ENCODE measurements at regions not wholly inside any gene's neighbourhood (a gene's known extent, or its start where the extent isn't known, plus 50 kb on each side); places are given as distances from the start of the nearest gene placed in this dataset.

- no peak for TF ChIP-seq CTCF (IDR thresholded peaks at IDR 0.05)
- TF ChIP-seq POLR2A (IDR thresholded peaks at IDR 0.05; ENCODE audit: low read depth): no peak
- no peak for TF ChIP-seq POLR2AphosphoS5 (IDR thresholded peaks at IDR 0.05)
Measured at GRCh38 chr2:6224267-6224666, 532.1 kb downstream of the SOX11 start.
